ENCODE measurements at regions not wholly inside any gene's neighbourhood (a gene's known extent, or its start where the extent isn't known, plus 50 kb on each side); places are given as distances from the start of the nearest gene placed in this dataset.

- Histone ChIP-seq H3K27ac (ENCODE audit: low read length) (no peak overlapping the region), H3K27me3 (ENCODE audit: control insufficient read depth, insufficient read depth, low read length) (no peaks in the 10 kb centered on the region), H3K4me1 (ENCODE audit: control insufficient read depth, insufficient read depth, low read length) (no peaks in the 10 kb centered on the region), H3K36me3 (ENCODE audit: control insufficient read depth, insufficient read depth, low read length) (no peaks in the 10 kb centered on the region), H3K9me3 (ENCODE audit: control insufficient read depth, insufficient read depth, low read length) (no peaks in the 10 kb centered on the region), H3K4me3 (ENCODE audit: low read length) (no peak overlapping the region)
- intact Hi-C loops (cut with micrococcal nuclease) = no loop called here
- DNase-seq = no peak
- peaks cover 0 to 2% of the 10 kb centered on the region in 2 donors for H3K9me3 Mint-ChIP-seq
- H3K4me3 Mint-ChIP-seq = no peak overlapping the region
- no peak overlapping the region for H3K27ac Mint-ChIP-seq
- H3K36me3 Mint-ChIP-seq = no peaks in the 10 kb centered on the region
- TF ChIP-seq, protein P1, sequence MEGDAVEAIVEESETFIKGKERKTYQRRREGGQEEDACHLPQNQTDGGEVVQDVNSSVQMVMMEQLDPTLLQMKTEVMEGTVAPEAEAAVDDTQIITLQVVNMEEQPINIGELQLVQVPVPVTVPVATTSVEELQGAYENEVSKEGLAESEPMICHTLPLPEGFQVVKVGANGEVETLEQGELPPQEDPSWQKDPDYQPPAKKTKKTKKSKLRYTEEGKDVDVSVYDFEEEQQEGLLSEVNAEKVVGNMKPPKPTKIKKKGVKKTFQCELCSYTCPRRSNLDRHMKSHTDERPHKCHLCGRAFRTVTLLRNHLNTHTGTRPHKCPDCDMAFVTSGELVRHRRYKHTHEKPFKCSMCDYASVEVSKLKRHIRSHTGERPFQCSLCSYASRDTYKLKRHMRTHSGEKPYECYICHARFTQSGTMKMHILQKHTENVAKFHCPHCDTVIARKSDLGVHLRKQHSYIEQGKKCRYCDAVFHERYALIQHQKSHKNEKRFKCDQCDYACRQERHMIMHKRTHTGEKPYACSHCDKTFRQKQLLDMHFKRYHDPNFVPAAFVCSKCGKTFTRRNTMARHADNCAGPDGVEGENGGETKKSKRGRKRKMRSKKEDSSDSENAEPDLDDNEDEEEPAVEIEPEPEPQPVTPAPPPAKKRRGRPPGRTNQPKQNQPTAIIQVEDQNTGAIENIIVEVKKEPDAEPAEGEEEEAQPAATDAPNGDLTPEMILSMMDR (IDR thresholded peaks at IDR 0.05) = no peak
- no peaks in the 10 kb centered on the region for H3K4me1 Mint-ChIP-seq
- no peaks in the 10 kb centered on the region for H3K27me3 Mint-ChIP-seq (ENCODE audit: low read depth in 2 of 2)
- ATAC-seq = no peak
These were observed 1164.7 kb downstream of the CDY2B start for GRCh38 chrY:16715278-16715677.

GRCh38 chrY:16673102-16673787, 1206.8 kb downstream of the CDY2B start:
- Histone ChIP-seq H3K36me3 (ENCODE audit: control insufficient read depth, insufficient read depth, low read length) (no peaks in the 10 kb centered on the region), H3K9me3 (ENCODE audit: control insufficient read depth, insufficient read depth, low read length) (no peaks in the 10 kb centered on the region), H3K27me3 (ENCODE audit: control insufficient read depth, insufficient read depth, low read length) (no peaks in the 10 kb centered on the region), H3K27ac (ENCODE audit: low read length) (no peak overlapping the region), H3K4me1 (ENCODE audit: control insufficient read depth, insufficient read depth, low read length) (no peaks in the 10 kb centered on the region), H3K4me3 (ENCODE audit: low read length) (no peak overlapping the region)
- no peaks in the 10 kb centered on the region for H3K4me1 Mint-ChIP-seq
- no peak overlapping the region for H3K4me3 Mint-ChIP-seq
- intact Hi-C loops (cut with micrococcal nuclease) = no loop called here
- TF ChIP-seq, protein P1 (IDR thresholded peaks at IDR 0.05) = no peak
- WGBS (ENCODE audit: insufficient coverage) = no CpG with 5 or more reads among the region's 2 CpGs
- no peak overlapping the region for H3K27ac Mint-ChIP-seq
- peaks cover 0 to 14% of the 10 kb centered on the region in 2 donors for H3K9me3 Mint-ChIP-seq
- no peak for DNase-seq
- no peaks in the 10 kb centered on the region for H3K27me3 Mint-ChIP-seq (ENCODE audit: low read depth in 2 of 2)
- no peak for ATAC-seq
- no peaks in the 10 kb centered on the region for H3K36me3 Mint-ChIP-seq

- TF ChIP-seq, protein P1 (IDR thresholded peaks at IDR 0.05) = no peak
- H3K4me3 Mint-ChIP-seq = no peak overlapping the region
- H3K36me3 ChIP-seq (ENCODE audit: control insufficient read depth, insufficient read depth, low read length) = no peaks in the 10 kb centered on the region
- H3K27ac Mint-ChIP-seq = no peak overlapping the region
- H3K36me3 Mint-ChIP-seq = no peaks in the 10 kb centered on the region
- no peak for DNase-seq
- no peak overlapping the region for H3K27ac ChIP-seq (ENCODE audit: low read length)
- no peaks in the 10 kb centered on the region for H3K27me3 ChIP-seq (ENCODE audit: control insufficient read depth, insufficient read depth, low read length)
- no peak for ATAC-seq
- no peaks in the 10 kb centered on the region for H3K27me3 Mint-ChIP-seq (ENCODE audit: low read depth in 2 of 2)
- peaks cover 0 to 4% of the 10 kb centered on the region in 2 donors for H3K9me3 Mint-ChIP-seq
- no peak overlapping the region for H3K4me3 ChIP-seq (ENCODE audit: low read length)
- no peaks in the 10 kb centered on the region for H3K9me3 ChIP-seq (ENCODE audit: control insufficient read depth, insufficient read depth, low read length)
- H3K4me1 ChIP-seq (ENCODE audit: control insufficient read depth, insufficient read depth, low read length) = no peaks in the 10 kb centered on the region
- intact Hi-C loops (cut with micrococcal nuclease) = no loop called here
- no peaks in the 10 kb centered on the region for H3K4me1 Mint-ChIP-seq
- WGBS (ENCODE audit: insufficient coverage) = 100% methylated on average over 1 of the region's 1 CpG
These were observed 1211.6 kb downstream of the CDY2B start for GRCh38 chrY:16668402-16668801.

GRCh38 chrY:16662741-16663140, 1217.3 kb downstream of the CDY2B start:
- Histone ChIP-seq H3K36me3 (ENCODE audit: control insufficient read depth, insufficient read depth, low read length) (no peaks in the 10 kb centered on the region), H3K27me3 (ENCODE audit: control insufficient read depth, insufficient read depth, low read length) (no peaks in the 10 kb centered on the region), H3K27ac (ENCODE audit: low read length) (no peak overlapping the region), H3K4me3 (ENCODE audit: low read length) (no peak overlapping the region), H3K4me1 (ENCODE audit: control insufficient read depth, insufficient read depth, low read length) (no peaks in the 10 kb centered on the region), H3K9me3 (ENCODE audit: control insufficient read depth, insufficient read depth, low read length) (no peaks in the 10 kb centered on the region)
- ATAC-seq (no peak), DNase-seq (no peak)
- no peaks in the 10 kb centered on the region for H3K4me1 Mint-ChIP-seq
- H3K9me3 Mint-ChIP-seq = peaks cover 0 to 3% of the 10 kb centered on the region in 2 donors
- no peak overlapping the region for H3K4me3 Mint-ChIP-seq
- no peak overlapping the region for H3K27ac Mint-ChIP-seq
- no peaks in the 10 kb centered on the region for H3K27me3 Mint-ChIP-seq (ENCODE audit: low read depth in 2 of 2)
- 70% methylated on average over 2 of the region's 2 CpGs for WGBS (ENCODE audit: insufficient coverage)
- TF ChIP-seq, protein P1 (IDR thresholded peaks at IDR 0.05) = no peak
- intact Hi-C loops (cut with micrococcal nuclease) = no loop called here
- H3K36me3 Mint-ChIP-seq = no peaks in the 10 kb centered on the region

All from natural killer cell (primary cell).